Left kidney (tissue), 1 donor: ENCODE measurements at regions not wholly inside any gene's neighbourhood (a gene's known extent, or its start where the extent isn't known, plus 50 kb on each side); places are given as distances from the start of the nearest gene placed in this dataset.
"Not testable (repeated sequence)": the region's sequence is repeated elsewhere in the genome, so short reads cannot be mapped to it uniquely, and the experiment has no call there.

Experiments
- DNase-seq: peaks from one replicate; pipeline ENCODE4 v3.0.0-alpha.2; 2013

GRCh38 chr6:66232890-66233289 lies 525.9 kb upstream of the EYS start:
- no peak for DNase-seq

DNA sequence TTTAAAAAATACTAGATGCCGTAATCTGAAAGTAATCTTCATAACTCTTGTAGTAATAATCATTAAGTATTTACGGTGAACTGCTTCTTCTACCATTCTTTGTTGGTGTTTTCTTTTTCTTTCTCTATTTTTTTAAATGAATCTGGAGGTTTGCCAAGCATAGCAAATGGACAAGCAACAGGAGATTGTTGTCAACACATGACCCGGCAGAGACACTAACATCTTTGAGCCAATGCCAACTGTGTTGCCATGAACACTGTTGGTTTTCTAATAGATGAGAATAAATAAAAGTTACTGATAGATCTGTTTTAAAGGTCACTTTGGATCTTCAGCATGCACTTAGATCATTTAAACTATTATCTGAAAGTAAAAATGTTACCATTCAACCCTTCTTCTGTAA lies 523.6 kb upstream of the EYS start:
- DNase-seq, result no peak

- no peak for DNase-seq
Measured at GRCh38 chr6:66226109-66226508, 519.1 kb upstream of the EYS start.

DNA sequence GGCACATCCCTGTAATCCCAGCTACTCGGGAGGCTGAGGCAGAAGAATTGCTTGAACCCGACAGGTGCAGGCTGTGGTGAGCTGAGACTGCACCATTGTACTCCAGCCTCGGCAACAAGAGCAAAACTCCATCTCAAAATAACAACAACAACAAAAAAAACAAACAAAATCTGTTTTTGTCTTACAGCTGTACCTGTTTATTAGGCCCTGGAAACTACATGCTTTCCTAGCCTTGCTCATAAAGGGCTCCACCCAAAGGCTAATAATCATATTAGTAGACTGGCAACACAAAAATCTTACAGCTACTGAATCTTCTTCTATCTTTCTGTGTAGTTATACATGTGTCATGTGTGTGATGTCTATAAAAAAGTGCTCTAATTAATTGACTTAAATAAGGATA lies 503.9 kb upstream of the EYS start:
- DNase-seq, result no peak

- no peak for DNase-seq
Measured at GRCh38 chr6:66200390-66200789, 493.4 kb upstream of the EYS start.

DNA sequence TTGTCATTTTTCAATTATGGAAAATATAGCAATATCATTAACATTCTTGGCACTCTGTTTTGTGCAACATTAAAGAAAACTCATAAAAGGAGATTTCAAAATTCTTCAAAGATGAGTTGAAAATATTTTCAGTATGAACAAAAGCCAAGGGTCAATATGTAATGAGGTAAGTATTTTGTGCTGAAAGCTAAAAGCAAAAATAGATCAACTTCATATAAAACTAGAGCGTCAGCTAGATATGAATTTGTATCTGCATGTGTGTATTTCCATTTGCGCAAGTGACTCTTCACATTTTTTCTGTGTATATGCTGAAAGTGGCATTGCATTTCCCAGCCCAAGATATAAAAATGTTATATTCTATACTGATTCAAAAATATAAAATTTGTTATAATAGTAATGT lies 492.1 kb upstream of the EYS start:
- no peak for DNase-seq

DNA sequence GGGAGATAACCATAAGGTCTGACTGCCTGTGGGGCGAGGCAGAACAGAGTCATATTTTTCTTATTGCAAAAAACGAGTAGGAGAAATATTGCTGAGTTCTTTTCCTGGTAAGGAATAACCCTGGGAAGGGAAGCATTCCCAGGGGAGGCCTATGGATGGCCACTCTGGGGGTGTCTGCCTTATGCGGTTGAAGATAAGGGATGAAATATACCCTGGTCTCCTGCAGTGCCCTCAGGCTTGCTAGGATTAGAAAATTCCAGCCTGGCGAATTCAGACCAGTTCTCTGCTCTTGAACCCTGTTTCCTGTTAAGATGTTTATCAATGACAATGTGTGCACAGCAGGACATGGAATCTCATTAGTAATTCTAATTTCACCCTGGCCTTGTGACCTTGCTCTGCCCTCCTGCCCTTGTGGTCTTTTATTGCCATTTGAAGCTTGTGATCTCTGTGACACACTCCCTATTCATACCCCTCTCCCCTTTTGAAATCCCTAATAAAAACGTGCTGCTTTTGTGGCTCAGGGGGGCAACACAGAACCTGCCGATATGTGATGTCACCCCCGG lies 491.1 kb upstream of the EYS start:
- DNase-seq, result no peak

GRCh38 chr6:66190858-66191257 lies 483.8 kb upstream of the EYS start:
- no peak for DNase-seq

DNA sequence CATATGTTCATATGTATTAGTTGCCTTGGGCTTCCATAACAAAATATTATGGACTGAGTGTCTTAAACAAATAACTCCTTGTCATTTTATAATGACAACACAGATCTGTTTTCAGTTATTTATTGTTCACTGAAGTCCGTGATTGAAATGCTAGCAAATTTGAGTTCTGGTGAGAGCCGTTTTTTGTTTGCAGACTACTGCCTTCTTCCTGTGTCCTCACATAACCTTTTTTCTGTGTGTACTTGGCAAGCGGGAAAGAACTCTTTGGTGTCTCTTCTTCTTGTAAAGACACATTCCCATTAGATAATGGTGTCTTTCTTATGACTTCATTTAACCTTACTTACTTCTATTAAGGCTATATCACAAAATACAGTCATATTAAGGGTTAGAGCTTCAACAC lies 482.9 kb upstream of the EYS start:
- DNase-seq, result no peak

GRCh38 chr6:66186756-66187155 lies 479.7 kb upstream of the EYS start:
- DNase-seq, result no peak

GRCh38 chr6:66184091-66184490 lies 477.1 kb upstream of the EYS start:
- DNase-seq, result no peak

GRCh38 chr6:66179361-66179760 lies 472.3 kb upstream of the EYS start:
- DNase-seq, result no peak

GRCh38 chr6:66173587-66173986 lies 466.6 kb upstream of the EYS start:
- DNase-seq, result no peak

DNA sequence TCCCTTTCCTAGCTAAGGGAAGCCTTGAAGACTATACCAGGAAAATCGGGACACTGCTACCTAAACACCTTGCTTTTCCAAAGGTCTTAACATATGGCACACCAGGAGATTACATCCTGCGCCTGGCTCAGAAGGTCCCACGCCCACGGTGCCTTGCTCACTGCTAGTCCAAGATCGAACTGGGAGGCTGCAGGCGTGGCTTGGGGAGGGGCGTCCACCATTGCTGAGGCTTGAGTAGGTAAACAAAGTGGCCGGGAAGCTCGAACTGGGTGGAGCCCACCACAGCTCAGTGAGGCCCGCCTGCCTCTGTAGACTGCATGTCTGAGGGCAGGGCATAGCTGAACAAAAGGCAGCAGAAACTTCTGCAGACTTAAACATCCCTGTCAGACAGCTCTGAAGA lies 459.7 kb upstream of the EYS start:
- DNase-seq, result not testable (repeated sequence)

DNA sequence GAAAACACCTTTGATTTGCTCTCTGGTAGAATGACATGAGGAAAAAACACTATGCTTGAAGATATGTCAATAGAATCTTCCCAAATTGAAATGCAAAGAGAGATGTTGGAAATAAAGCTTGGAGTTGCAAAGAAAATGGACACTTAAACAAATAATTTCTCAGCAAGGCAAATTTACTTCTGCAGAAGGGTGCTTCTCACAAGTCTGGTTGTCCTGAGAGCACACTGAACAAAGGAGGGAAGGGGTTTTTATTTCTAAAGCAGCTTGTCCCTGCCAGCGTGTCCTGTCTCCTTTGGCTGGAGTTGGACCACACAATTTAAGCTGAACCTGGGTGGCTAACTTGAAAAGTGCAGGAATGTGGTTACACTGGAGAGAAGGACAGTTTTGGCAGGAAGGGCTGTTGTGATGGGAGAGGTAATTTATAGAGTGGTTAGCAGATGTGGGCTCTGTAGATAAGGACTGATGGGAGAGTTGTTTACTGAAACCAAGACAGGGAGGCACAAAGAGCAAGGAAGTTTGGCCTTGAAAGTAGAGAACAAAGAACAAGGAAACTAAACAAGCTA lies 454.6 kb upstream of the EYS start:
- no peak for DNase-seq

- no peak for DNase-seq
Measured at GRCh38 chr6:66159937-66160336, 452.9 kb upstream of the EYS start.

GRCh38 chr6:66153247-66153646 lies 446.2 kb upstream of the EYS start:
- no peak for DNase-seq

- no peak for DNase-seq
Measured at GRCh38 chr6:66149132-66149531, 442.1 kb upstream of the EYS start.

DNA sequence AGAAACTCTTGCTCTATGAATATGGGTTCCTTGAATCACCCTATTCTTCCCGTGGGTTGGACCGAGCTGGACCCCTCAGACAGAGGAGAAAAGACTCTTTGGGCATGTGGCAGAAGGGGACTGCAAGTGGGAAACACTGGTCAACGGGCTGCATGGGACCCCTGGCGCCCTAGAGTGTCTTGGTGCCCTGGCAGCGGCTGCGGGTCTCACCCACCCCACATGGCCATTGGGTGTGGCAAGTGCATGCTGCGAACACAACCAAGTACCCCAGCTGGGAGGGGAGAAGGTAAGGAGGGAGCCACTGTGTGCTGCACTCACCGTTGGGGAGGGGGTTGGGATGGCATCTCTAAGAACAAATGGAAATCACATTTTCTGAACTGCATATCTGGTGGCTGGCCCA lies 438.8 kb upstream of the EYS start:
- no peak for DNase-seq

GRCh38 chr6:66134021-66134420 lies 427.0 kb upstream of the EYS start:
- DNase-seq, result no peak

GRCh38 chr6:66128656-66129055 lies 421.6 kb upstream of the EYS start:
- DNase-seq, result no peak

GRCh38 chr6:66128243-66128642 lies 421.2 kb upstream of the EYS start:
- no peak for DNase-seq

- DNase-seq, result no peak
Measured at GRCh38 chr6:66127061-66127460, 420.0 kb upstream of the EYS start.

DNA sequence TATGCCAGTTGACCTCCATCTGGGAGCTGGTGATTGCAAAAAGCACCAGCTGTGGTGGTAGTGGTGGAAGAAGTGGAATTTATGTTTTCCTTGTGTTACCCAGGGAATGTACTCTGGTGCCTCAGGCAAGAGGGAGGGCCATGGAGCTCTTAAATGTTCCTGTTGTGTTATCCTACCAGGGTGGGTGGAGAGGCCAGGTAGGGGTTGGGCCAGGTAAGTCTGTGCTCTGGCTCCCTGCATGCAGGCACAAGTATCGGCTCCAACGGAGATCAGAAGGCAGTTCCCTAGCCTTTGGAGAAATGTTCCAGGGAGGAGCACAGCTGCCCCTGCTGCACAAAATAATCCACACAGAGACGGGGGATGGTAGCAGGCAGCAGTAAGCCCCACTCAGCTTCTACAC lies 419.3 kb upstream of the EYS start:
- DNase-seq, result no peak

DNA sequence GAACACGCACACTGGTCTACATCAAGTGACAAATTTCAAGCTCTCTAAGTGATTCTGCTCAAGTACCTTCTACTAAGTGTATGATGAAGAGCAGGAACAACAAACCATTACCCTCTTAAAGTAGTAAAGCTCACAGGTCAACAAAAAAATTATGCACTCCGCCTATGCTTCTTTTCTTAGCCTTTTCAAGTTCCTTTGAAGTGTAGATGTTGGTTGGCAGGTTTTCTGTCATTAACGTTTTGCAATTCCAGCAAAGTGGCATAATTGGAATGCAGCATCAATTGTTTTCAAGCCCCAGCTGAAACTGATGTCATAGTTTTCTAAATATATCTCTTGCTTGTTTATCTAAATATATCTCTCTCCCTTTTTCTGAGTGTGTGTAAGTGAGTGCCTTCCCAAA lies 396.9 kb upstream of the EYS start:
- no peak for DNase-seq
